Vagina (tissue), 2 donors: ENCODE measurements at regions not wholly inside any gene's neighbourhood (a gene's known extent, or its start where the extent isn't known, plus 50 kb on each side); places are given as distances from the start of the nearest gene placed in this dataset.

ENCODE experiments used
- DNase-seq, 2 donors: peaks; one replicate each; pipeline ENCODE4 v3.0.0-alpha.2; 2017; ENCODE audit errors: extremely low spot score in 2 of 2
- H3K27ac ChIP-seq: fragments of 200-600 bp; sonication (generic); one replicate; pipeline ENCODE4 v1.5.1; 2019
- H3K27me3 ChIP-seq: fragments of 200-600 bp; sonication (generic); one replicate; pipeline ENCODE4 v1.5.1; 2019
- H3K36me3 ChIP-seq, 2 donors: fragments of 200-600 bp; sonication (generic); one replicate each; pipeline ENCODE4 v1.5.1; 2017 to 2019
- H3K4me1 ChIP-seq: fragments of 200-600 bp; sonication (generic); one replicate; pipeline ENCODE4 v1.5.1; 2019
- H3K4me3 ChIP-seq, 2 donors: fragments of 200-600 bp; sonication (generic); 1 replicate in 1 of 2; 2 replicates in 1 of 2; pipeline ENCODE4 v1.5.1; 2016 to 2019
- H3K9me3 ChIP-seq: fragments of 200-600 bp; sonication (generic); one replicate; pipeline ENCODE4 v1.5.1; 2019
- CTCF ChIP-seq, 3 experiments: fragments of 450-650 bp in 2 of 3; fragments of 200-600 bp in 1 of 3; sonication (generic) in 1 of 3; IDR thresholded peaks; one replicate each; pipeline ENCODE4 v1.5.1; 2017 to 2019; ENCODE audit warnings: antibody characterized with exemption in 3 of 3, mild to moderate bottlenecking in 2 of 3, moderate library complexity in 2 of 3
- POLR2A ChIP-seq, 2 donors: fragments of 450-650 bp; IDR thresholded peaks; one replicate each; pipeline ENCODE4 v1.6.1; 2017; ENCODE audit warnings: antibody characterized with exemption in 2 of 2, mild to moderate bottlenecking in 2 of 2, moderate library complexity in 2 of 2
- POLR2AphosphoS5 ChIP-seq, 2 donors: sonication (generic); formaldehyde crosslinking; IDR thresholded peaks; one replicate each; pipeline ENCODE4 v1.9.0; 2017; ENCODE audit warnings: antibody characterized with exemption in 2 of 2, mild to moderate bottlenecking in 2 of 2, low read depth in 1 of 2; ENCODE audit not compliant: insufficient read depth in 1 of 2
- intact Hi-C: fragments of 100-400 bp; cut with DNase I; formaldehyde crosslinking; loops from one replicate; pipeline ENCODE4 v1.15.1; 2023

DNA sequence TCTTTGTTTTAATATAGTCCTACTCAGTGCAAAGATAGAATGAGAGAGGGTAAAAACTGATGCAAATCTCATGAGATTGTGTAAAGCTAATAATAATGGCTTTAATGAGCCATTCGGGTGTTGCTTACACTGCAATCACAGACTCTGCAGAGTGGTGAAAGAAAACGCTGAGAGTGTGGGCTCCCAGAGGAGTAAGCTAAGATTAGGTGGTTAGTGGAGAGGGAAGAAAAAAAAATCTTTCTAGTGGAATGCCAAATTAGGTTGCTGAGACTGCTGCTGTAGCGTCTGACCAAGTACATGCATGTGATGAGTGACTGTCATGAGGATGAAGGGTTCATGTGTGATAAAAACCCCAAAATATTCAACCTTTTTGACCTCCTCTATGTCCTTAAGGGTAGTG, 645.9 kb upstream of the ADGRL4 start:
- no peaks in the 10 kb centered on the region for H3K4me1 ChIP-seq
- no peak overlapping the region for H3K4me3 ChIP-seq
- no peak for DNase-seq
- no peaks in the 10 kb centered on the region for H3K36me3 ChIP-seq
- H3K27ac ChIP-seq: no peak overlapping the region
- H3K9me3 ChIP-seq: no peaks in the 10 kb centered on the region
- no peaks in the 10 kb centered on the region for H3K27me3 ChIP-seq
- TF ChIP-seq POLR2AphosphoS5 (IDR thresholded peaks at IDR 0.05; ENCODE audit: insufficient read depth in 1 of 2, low read depth in 1 of 2): no peak
- TF ChIP-seq CTCF (IDR thresholded peaks at IDR 0.05): no peak
- TF ChIP-seq POLR2A (IDR thresholded peaks at IDR 0.05): no peak
- intact Hi-C loops: no loop called here

DNA sequence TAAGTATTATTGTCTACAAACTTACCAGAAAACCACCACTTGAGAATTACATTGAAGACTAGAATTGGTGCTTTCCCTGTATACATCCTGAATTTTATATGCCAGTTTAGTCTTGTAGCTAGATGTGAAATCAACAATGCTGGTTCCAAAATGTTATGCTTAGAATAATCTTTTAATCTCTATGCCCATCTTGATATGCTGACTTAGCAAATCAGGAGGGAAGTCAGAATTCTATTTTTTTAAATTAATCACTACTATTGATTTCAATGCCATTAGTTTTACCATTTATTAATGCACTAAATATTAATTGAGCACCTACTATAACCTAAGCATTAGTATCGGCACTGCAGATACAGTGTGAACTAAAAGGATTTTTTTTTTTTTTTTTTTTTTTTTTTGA, 641.6 kb upstream of the ADGRL4 start:
- no peak for DNase-seq
- TF ChIP-seq CTCF (IDR thresholded peaks at IDR 0.05) (no peak), POLR2AphosphoS5 (IDR thresholded peaks at IDR 0.05; ENCODE audit: insufficient read depth in 1 of 2, low read depth in 1 of 2) (no peak), POLR2A (IDR thresholded peaks at IDR 0.05) (no peak)
- Histone ChIP-seq H3K27me3 (no peaks in the 10 kb centered on the region), H3K4me1 (no peaks in the 10 kb centered on the region), H3K4me3 (no peak overlapping the region), H3K36me3 (no peaks in the 10 kb centered on the region), H3K9me3 (no peaks in the 10 kb centered on the region), H3K27ac (no peak overlapping the region)
- intact Hi-C loops: no loop called here

DNA sequence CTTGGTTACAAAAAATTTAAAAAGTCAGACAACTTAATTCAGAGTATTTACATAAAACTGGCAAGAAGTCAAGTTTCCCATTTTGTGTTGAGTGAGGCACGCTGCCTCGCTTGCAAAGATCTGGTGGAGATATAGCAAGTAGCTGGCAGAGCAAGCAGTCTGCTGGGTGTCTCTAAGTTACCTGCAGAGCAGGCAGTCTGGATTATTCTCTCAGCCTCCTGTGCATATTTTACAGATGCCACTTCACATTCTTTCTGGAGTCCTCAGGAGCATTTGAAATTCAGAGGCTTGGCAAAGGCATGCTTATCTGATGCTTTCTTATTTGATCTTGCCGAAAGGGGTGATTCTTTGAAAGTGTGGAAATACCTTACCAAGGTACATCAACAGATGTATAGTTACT, 640.4 kb upstream of the ADGRL4 start:
- intact Hi-C loops: no loop called here
- H3K9me3 ChIP-seq: no peaks in the 10 kb centered on the region
- no peak for DNase-seq
- H3K27me3 ChIP-seq: no peaks in the 10 kb centered on the region
- H3K4me1 ChIP-seq: no peaks in the 10 kb centered on the region
- no peaks in the 10 kb centered on the region for H3K36me3 ChIP-seq
- no peak for TF ChIP-seq POLR2AphosphoS5 (IDR thresholded peaks at IDR 0.05; ENCODE audit: insufficient read depth in 1 of 2, low read depth in 1 of 2)
- TF ChIP-seq CTCF (IDR thresholded peaks at IDR 0.05): no peak
- TF ChIP-seq POLR2A (IDR thresholded peaks at IDR 0.05): no peak
- H3K4me3 ChIP-seq: no peak overlapping the region
- no peak overlapping the region for H3K27ac ChIP-seq

DNA sequence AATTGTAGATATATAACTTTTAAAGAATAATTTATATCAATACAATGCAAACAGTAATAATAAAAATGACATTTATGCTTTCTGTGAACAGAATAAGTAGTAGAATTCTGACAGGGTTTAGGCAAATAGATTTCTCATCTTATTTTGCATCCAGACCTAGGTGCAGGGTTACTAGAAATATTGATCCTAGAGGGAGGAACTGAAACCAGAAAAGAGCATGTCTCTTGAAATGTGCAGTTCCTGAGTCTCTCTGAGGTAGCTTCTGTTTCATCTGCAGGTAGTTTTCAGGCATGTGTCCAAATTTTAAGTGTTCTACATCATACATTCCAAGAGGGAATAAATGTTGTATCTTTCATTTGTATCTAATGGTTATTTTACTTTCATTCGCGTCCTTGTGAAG, 631.9 kb upstream of the ADGRL4 start:
- Histone ChIP-seq H3K27me3 (no peaks in the 10 kb centered on the region), H3K27ac (no peak overlapping the region), H3K9me3 (no peaks in the 10 kb centered on the region), H3K4me3 (no peak overlapping the region), H3K36me3 (no peaks in the 10 kb centered on the region), H3K4me1 (no peaks in the 10 kb centered on the region)
- no peak for TF ChIP-seq POLR2AphosphoS5 (IDR thresholded peaks at IDR 0.05; ENCODE audit: insufficient read depth in 1 of 2, low read depth in 1 of 2)
- no peak for TF ChIP-seq CTCF (IDR thresholded peaks at IDR 0.05)
- TF ChIP-seq POLR2A (IDR thresholded peaks at IDR 0.05): no peak
- DNase-seq: no peak
- intact Hi-C loops: no loop called here

- TF ChIP-seq POLR2A (IDR thresholded peaks at IDR 0.05): no peak
- no peak for TF ChIP-seq POLR2AphosphoS5 (IDR thresholded peaks at IDR 0.05; ENCODE audit: insufficient read depth in 1 of 2, low read depth in 1 of 2)
- no peaks in the 10 kb centered on the region for H3K9me3 ChIP-seq
- DNase-seq: no peak
- H3K27ac ChIP-seq: no peak overlapping the region
- no peak overlapping the region for H3K4me3 ChIP-seq
- no peaks in the 10 kb centered on the region for H3K27me3 ChIP-seq
- no peaks in the 10 kb centered on the region for H3K4me1 ChIP-seq
- intact Hi-C loops: no loop called here
- no peaks in the 10 kb centered on the region for H3K36me3 ChIP-seq
These were observed 626.9 kb upstream of the ADGRL4 start for GRCh38 chr1:79633456-79633855.

- Histone ChIP-seq H3K4me1 (no peaks in the 10 kb centered on the region), H3K4me3 (no peak overlapping the region), H3K9me3 (no peaks in the 10 kb centered on the region), H3K36me3 (no peaks in the 10 kb centered on the region), H3K27ac (no peak overlapping the region), H3K27me3 (no peaks in the 10 kb centered on the region)
- intact Hi-C loops: no loop called here
- no peak for DNase-seq
- TF ChIP-seq POLR2AphosphoS5 (IDR thresholded peaks at IDR 0.05; ENCODE audit: insufficient read depth in 1 of 2, low read depth in 1 of 2) (no peak), POLR2A (IDR thresholded peaks at IDR 0.05) (no peak), CTCF (IDR thresholded peaks at IDR 0.05) (no peak)
These were observed 622.9 kb upstream of the ADGRL4 start for GRCh38 chr1:79629414-79629813.
